Activated CD8-positive, alpha-beta T cell treated with anti-CD3 and anti-CD28 coated beads for 36 hours (primary cell): ENCODE measurements at regions not wholly inside any gene's neighbourhood (a gene's known extent, or its start where the extent isn't known, plus 50 kb on each side); places are given as distances from the start of the nearest gene placed in this dataset.

Experiments
- ATAC-seq: fragments of 200-7000 bp; cut with Tn5 transposase; one replicate; pipeline ENCODE4 v1.10.0; 2021; ENCODE audit warnings: mild to moderate bottlenecking, moderate library complexity
- CTCF ChIA-PET: fragments of 350-600 bp; sonication (Branson Sonifier 250); formaldehyde crosslinking; loops from one replicate; lab custom pipeline; 2021; ENCODE audit warnings: antibody characterized with exemption; lab: Charles Lee
- POLR2A ChIA-PET: fragments of 350-600 bp; sonication (Branson Sonifier 250); formaldehyde crosslinking; loops from one replicate; lab custom pipeline; 2021; ENCODE audit warnings: antibody characterized with exemption; lab: Charles Lee
- DNase-seq: peaks from one replicate; pipeline ENCODE4 v3.0.0-alpha.2; 2020
- H3K27ac Mint-ChIP-seq: one replicate; pipeline ENCODE4 v1.8.0; 2021; ENCODE audit warnings: mild to moderate bottlenecking, mixed read lengths
- H3K27me3 Mint-ChIP-seq: one replicate; pipeline ENCODE4 v1.8.0; 2021; ENCODE audit warnings: mixed read lengths
- H3K36me3 Mint-ChIP-seq: one replicate; pipeline ENCODE4 v1.8.0; 2021; ENCODE audit warnings: low read depth, mixed read lengths
- H3K4me1 Mint-ChIP-seq: one replicate; pipeline ENCODE4 v1.8.0; 2021; ENCODE audit warnings: low read depth, mixed read lengths
- H3K4me3 Mint-ChIP-seq: one replicate; pipeline ENCODE4 v1.8.0; 2021; ENCODE audit warnings: mild to moderate bottlenecking, moderate library complexity, mixed read lengths
- H3K9me3 Mint-ChIP-seq: one replicate; pipeline ENCODE4 v1.8.0; 2021; ENCODE audit warnings: mixed read lengths
- CTCF ChIP-seq: fragments of 200-600 bp; IDR thresholded peaks from one replicate; pipeline ENCODE4 v1.8.0; 2022; ENCODE audit warnings: antibody characterized with exemption, mild to moderate bottlenecking
- intact Hi-C: fragments of 100-400 bp; cut with micrococcal nuclease; formaldehyde crosslinking; loops from one replicate; pipeline ENCODE4 v1.10.0; 2022

DNA sequence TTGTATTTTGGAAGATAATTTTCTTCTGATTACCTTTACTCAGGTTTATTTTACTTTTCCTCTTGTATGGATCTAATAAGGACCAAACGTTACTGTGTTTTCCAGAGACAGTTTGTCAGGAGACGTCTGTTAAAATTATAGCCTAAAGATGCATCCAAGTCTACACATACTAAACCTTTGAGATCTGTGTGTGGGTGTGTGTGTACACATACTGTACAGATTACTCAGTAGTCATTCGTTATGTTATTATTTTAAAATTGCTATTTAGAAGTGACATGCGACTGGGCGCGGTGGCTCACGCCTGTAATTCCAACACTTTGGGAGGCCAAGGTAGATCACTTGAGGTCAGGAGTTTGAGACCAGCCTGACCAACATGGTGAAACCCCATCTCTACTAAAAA lies 51.6 kb upstream of the CNTLN start:
- TF ChIP-seq CTCF: no peak
- H3K36me3 Mint-ChIP-seq: no peaks in the 10 kb centered on the region
- no peaks in the 10 kb centered on the region for H3K27me3 Mint-ChIP-seq
- POLR2A ChIA-PET: no interaction called here
- intact Hi-C loops: no loop called here
- ATAC-seq (no peak), DNase-seq (no peak)
- H3K4me3 Mint-ChIP-seq: no peak overlapping the region
- no peak overlapping the region for H3K27ac Mint-ChIP-seq
- H3K9me3 Mint-ChIP-seq: no peaks in the 10 kb centered on the region
- no peaks in the 10 kb centered on the region for H3K4me1 Mint-ChIP-seq
- CTCF ChIA-PET: no interaction called here

DNA sequence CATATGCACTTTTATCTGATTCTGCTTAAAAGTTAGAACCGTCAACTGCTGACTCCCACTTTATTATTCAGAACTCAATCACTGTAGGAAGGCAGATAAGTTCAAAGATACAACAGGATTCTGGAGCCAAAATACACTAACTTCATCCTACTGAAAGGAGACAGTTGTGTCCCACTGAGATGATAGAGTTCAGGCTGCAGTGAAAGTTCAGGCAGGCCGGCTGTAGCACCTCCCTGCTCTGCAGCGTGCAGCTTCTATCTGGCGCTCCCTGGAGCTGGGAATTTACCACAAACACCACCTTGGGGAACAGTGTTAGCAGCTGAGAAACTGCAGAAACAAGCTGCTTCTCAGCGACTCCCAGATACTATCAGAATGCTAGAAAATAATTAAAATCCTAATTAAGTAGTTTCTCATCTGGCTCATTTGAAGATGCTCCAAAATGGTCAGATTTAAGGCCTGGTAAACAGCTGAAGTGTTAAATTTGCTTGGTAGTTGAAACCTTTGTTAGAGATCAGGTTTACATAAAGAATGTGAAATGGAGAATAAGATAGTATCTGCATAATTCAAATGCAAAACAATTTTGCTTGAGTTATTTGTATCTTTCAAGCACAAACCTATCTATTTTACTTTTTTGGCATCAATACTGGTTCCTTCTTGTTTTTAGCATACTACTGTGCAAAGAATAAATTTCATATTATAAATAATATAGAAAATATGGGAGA lies 52.3 kb upstream of the CNTLN start:
- no peak for TF ChIP-seq CTCF
- POLR2A ChIA-PET: no interaction called here
- Mint-ChIP-seq H3K36me3 (no peaks in the 10 kb centered on the region), H3K27me3 (no peaks in the 10 kb centered on the region), H3K27ac (no peak overlapping the region), H3K9me3 (no peaks in the 10 kb centered on the region), H3K4me3 (no peak overlapping the region), H3K4me1 (no peaks in the 10 kb centered on the region)
- DNase-seq (no peak), ATAC-seq (no peak)
- CTCF ChIA-PET: no interaction called here
- intact Hi-C loops: no loop called here

GRCh38 chr9:17081814-17082213 lies 53.0 kb upstream of the CNTLN start:
- H3K4me3 Mint-ChIP-seq: no peak overlapping the region
- no peaks in the 10 kb centered on the region for H3K9me3 Mint-ChIP-seq
- H3K27ac Mint-ChIP-seq: no peak overlapping the region
- no peaks in the 10 kb centered on the region for H3K4me1 Mint-ChIP-seq
- H3K27me3 Mint-ChIP-seq: no peaks in the 10 kb centered on the region
- ATAC-seq (no peak), DNase-seq (no peak)
- ChIA-PET POLR2A (no interaction called here), CTCF (no interaction called here)
- no peak for TF ChIP-seq CTCF
- intact Hi-C loops: no loop called here
- no peaks in the 10 kb centered on the region for H3K36me3 Mint-ChIP-seq

DNA sequence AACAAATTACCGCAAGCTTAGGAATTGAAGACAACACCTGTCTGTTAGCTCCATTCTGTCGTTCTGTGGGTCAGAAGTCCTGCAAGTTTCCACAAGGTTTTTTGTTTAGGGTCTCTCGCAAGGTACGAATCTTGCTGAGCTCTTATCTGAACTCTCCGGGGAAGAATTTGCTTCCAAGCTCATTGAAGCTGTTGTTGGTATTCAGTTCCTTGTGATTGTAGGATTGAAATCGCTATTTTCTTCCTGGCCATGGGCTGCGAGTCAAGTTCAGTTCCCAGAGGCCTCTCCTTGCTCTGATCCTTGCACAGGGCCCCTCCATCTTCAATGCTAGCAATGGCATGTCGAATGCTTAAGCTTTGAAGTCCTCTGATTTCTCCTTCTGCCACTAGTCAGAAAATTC lies 53.5 kb upstream of the CNTLN start:
- ChIA-PET POLR2A (no interaction called here), CTCF (no interaction called here)
- H3K4me3 Mint-ChIP-seq: no peak overlapping the region

More for the DNA sequence above, 53.5 kb upstream of the CNTLN start:
- Mint-ChIP-seq H3K27ac (no peak overlapping the region), H3K9me3 (no peaks in the 10 kb centered on the region), H3K36me3 (no peaks in the 10 kb centered on the region), H3K27me3 (no peaks in the 10 kb centered on the region), H3K4me1 (no peaks in the 10 kb centered on the region)
- TF ChIP-seq CTCF: no peak
- intact Hi-C loops: no loop called here
- DNase-seq: no peak
- ATAC-seq: no peak
